Transverse colon (tissue), 3 donors: ENCODE measurements at regions not wholly inside any gene's neighbourhood (a gene's known extent, or its start where the extent isn't known, plus 50 kb on each side); places are given as distances from the start of the nearest gene placed in this dataset.

Source experiments
- CTCF ChIP-seq, 5 experiments: fragments of 200-600 bp in 3 of 5; fragments of 450-650 bp in 2 of 5; sonication (generic) in 3 of 5; IDR thresholded peaks; 1 replicate in 2 of 5; 2 replicates in 3 of 5; pipeline ENCODE4 v1.5.1; 2016 to 2017; ENCODE audit warnings: antibody characterized with exemption in 5 of 5, inconsistent platforms in 3 of 5, mild to moderate bottlenecking in 2 of 5, moderate library complexity in 1 of 5
- POLR2A ChIP-seq: fragments of 450-650 bp; IDR thresholded peaks from one replicate; pipeline ENCODE4 v1.6.1; 2016; ENCODE audit warnings: antibody characterized with exemption, mild to moderate bottlenecking, moderate library complexity

DNA sequence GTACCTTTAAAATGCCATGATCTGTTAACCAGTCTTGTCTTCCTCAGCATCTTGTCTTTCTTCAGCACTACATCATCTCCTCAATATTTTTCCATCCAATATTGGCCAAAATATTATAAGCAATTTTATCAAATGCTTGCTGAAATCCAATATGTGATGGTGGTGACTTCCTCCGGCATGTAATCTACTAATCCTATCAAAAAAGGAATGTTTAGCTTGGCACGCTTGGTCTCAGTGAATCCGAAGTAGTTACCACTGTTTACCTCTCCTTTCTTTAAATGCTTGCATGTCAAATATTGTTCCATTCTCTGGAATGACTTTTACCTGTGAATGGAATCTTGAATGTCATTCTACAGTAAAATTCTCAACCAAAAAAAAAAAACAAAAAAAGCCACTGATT is 72.3 kb upstream of the EEA1 start:
- no peak for TF ChIP-seq POLR2A
- TF ChIP-seq CTCF (IDR thresholded peaks at IDR 0.05), result no peak
